ENCODE measurements at regions not wholly inside any gene's neighbourhood (a gene's known extent, or its start where the extent isn't known, plus 50 kb on each side); places are given as distances from the start of the nearest gene placed in this dataset.

GRCh38 chr13:82758044-82758443, 1124.2 kb downstream of the SLITRK1 start:
- TF ChIP-seq CTCF (IDR thresholded peaks at IDR 0.05; ENCODE audit: low read depth, low read length, missing input control): peak; percentile 11
- TF ChIP-seq YY1 (IDR thresholded peaks at IDR 0.05): no peak
- TF ChIP-seq TAF1 (conservative IDR thresholded peaks at IDR 0.05): no peak
- no peak for TF ChIP-seq ATF3 (IDR thresholded peaks at IDR 0.05)
- no peak for TF ChIP-seq MAX (IDR thresholded peaks at IDR 0.05)
- no peak for TF ChIP-seq REST (IDR thresholded peaks at IDR 0.05)
- TF ChIP-seq SP1 (IDR thresholded peaks at IDR 0.05): no peak
- no peak for TF ChIP-seq ZBTB33 (IDR thresholded peaks at IDR 0.05)
- no peak for TF ChIP-seq GABPA (IDR thresholded peaks at IDR 0.05 in 1 of 2, conservative IDR thresholded peaks at IDR 0.05 in 1 of 2)
- peak; percentile 43 to 77 for TF ChIP-seq RAD21 (IDR thresholded peaks at IDR 0.05)
- no peak for TF ChIP-seq HNF4G (IDR thresholded peaks at IDR 0.05)
